HG03342 (cell line): ENCODE measurements at regions not wholly inside any gene's neighbourhood (a gene's known extent, or its start where the extent isn't known, plus 50 kb on each side); places are given as distances from the start of the nearest gene placed in this dataset.

Source experiments
- ATAC-seq: cut with Tn5 transposase; IDR thresholded peaks from one replicate; pipeline ENCODE4 v1.9.1; 2021; ENCODE audit warnings: mild to moderate bottlenecking, moderate library complexity; ENCODE audit not compliant: unreplicated experiment

DNA sequence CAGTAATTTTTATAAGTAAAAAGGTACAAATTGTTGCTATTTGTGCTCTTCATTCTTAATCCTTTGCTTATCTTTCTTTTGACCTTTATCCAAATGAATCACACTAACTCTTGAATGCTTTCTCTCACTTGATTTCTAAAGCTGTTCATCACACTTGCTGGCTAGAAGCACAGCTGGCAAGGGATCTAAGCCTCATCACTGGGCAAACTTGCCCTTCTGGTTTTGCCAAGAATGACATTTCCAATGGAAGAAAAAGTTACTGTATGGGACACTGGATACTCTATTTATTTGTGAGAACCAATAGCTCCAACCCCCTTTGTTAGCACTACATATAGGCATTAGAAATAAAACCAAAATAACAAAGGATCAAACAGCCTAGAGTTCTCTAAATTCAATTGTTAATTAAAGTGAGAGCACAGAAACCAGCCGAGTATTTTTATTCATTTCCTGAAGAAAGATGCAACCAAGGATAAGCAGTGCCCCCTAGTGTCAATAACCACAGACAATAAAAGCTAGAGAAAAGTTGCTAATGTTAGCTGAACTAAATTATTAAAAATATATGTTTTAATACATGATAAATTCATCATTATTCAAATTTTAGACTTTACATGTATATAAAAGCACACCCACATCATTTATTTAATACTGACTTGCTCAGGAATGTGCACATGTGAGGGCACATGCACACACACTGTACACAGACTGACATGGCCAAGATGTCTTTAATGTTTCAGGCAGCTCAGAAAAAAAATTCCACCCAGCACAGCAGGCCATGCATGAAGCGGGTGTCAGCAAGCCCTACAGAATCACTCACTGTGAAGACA is 59.8 kb upstream of the POU5F2 start:
- ATAC-seq: peak; percentile 71

DNA sequence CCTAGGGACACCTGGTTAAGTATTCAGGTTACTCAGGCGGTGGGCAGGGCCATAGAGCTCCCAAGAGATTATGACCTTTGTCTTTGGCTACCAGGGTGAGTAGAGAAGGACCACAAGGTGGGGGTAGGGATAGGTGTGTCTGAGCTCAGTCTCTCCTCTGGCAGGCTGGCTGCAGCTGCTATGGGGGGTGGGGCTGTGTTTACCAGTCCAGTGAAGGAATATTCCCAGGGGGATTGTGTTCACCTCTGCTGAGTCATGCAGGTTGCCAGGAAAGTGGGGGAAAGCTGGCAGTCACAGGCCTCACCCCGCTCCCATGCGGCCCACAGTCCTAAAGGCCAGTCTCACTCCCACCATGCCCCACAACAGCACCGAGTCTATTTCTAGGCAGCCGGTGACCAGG is 53.6 kb upstream of the POU5F2 start:
- no peak for ATAC-seq

DNA sequence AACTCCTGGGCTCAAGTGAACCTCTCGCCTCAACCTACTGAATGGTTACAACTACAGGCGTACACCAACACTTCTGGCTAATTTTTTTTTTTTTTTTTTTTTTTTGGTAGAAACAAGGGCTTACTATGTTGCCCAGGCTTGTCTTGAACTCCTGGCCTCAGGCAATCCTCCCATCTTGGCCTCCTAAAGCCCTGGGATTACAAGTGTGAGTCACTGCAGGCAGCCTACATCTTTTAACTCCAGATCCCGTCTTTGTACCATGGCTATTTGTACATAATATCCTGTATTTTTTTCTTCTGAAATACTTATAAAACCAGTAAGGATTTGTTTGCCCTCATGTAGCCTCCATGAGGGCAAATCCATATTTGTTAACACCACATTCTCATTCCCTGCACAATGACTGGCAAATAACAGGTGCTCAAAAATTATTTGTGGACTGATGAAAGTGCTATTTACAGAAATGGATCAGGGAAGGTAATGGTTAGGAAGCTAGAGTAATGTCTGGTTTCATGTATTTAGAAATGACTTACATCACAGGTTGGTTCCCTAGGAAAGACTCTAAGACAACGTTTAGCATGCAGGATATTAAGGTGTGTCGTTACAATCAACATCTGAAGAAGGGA is 51.9 kb upstream of the POU5F2 start:
- no peak for ATAC-seq

DNA sequence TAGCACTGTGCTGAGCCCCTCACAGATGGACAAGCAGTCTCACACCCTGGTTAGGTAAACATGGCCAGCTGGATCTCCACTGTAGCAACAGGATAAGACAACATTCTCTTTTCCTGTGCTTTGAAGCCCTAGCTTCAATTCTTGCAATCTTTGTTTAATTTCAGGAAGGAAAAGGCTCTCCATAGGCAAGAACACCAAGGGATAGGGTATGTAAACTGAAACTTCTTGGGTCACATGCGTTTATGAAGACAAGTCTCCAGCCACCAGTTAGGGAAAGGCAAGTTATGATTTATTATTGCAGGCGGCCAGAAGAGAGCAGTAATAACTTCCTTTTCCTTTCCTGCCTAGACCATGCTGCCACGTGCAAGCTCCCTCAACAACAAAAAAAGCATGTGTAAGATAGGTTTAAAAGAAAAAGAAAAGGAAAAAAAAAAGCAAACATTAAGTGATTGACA is 50.1 kb upstream of the POU5F2 start:
- no peak for ATAC-seq
